ENCODE measurements at regions not wholly inside any gene's neighbourhood (a gene's known extent, or its start where the extent isn't known, plus 50 kb on each side); places are given as distances from the start of the nearest gene placed in this dataset.

DNA sequence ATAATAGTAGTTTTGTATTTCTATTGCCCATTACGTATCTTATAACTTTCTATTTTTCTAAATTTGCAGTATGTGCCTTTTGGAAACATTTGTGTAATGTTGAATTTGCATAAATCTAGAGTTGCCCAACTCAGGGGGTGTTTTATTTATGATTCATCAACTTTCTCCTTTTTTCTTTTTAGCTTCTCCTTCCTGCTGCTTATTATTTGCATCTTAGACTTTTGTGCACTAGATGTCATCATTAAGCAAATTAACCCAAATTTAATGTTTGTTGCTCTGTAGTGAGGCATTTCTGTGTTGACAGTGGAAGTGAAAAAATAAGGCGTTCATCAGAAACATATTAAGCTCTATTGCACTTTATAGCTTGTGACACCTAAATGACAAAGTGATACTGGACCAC, 56.2 kb upstream of the ZBED5 start:
- Histone ChIP-seq H2BK120ac (replicated peaks; ENCODE audit: low read depth, low read length) (no peak overlapping the region), H3K56ac (replicated peaks; ENCODE audit: insufficient read length, low read depth, low read length) (no peak overlapping the region), H3K23me2 (ENCODE audit: low read depth, low read length) (peaks cover 2% of the 10 kb centered on the region; the same call in 1 of the 2 replicates), H2AK5ac (ENCODE audit: low read depth, low read length) (no peak overlapping the region), H2BK12ac (ENCODE audit: low read depth, low read length) (no peak overlapping the region), H4K5ac (ENCODE audit: insufficient read length, low read depth, low read length) (no peak overlapping the region), H3K14ac (ENCODE audit: insufficient read length) (no peak overlapping the region), H2BK20ac (ENCODE audit: low read length) (no peak overlapping the region), H2BK5ac (ENCODE audit: low read depth, low read length) (no peak overlapping the region), H3K27me3 (replicated peaks in 1 of 4; ENCODE audit: control insufficient read depth in 3 of 4, extremely low read depth in 1 of 4, insufficient read depth in 3 of 4, low read length in 3 of 4) (no peaks in the 10 kb centered on the region), H4K20me1 (replicated peaks in 1 of 2; ENCODE audit: control insufficient read depth in 1 of 2, insufficient read depth in 2 of 2, low read length in 2 of 2) (no peaks in the 10 kb centered on the region), H3K36me3 (ENCODE audit: control insufficient read depth in 2 of 4, insufficient read depth in 4 of 4, low read length in 3 of 4) (no peaks in the 10 kb centered on the region), H3K79me1 (ENCODE audit: low read depth, low read length) (no peaks in the 10 kb centered on the region), H3K9ac (replicated peaks in 1 of 4; ENCODE audit: extremely low read depth in 1 of 4, low read depth in 3 of 4, low read length in 3 of 4) (no peak overlapping the region), H3K18ac (ENCODE audit: extremely low read depth, low read length) (no peak overlapping the region), H3K4ac (replicated peaks; ENCODE audit: insufficient read length, low read depth, low read length) (no peak overlapping the region), H2AFZ (ENCODE audit: low read length) (no peak overlapping the region), H3K27ac (ENCODE audit: low read depth, low read length) (no peak overlapping the region), H3K4me3 (ENCODE audit: extremely low read depth in 1 of 4, insufficient read depth in 2 of 4, low read depth in 3 of 4, low read length in 4 of 4) (no peak overlapping the region), H3K79me2 (ENCODE audit: control insufficient read depth in 1 of 2, insufficient read depth in 2 of 2, low read length in 2 of 2) (no peaks in the 10 kb centered on the region), H3K4me2 (ENCODE audit: insufficient read depth in 1 of 2, low read depth in 2 of 2, low read length in 2 of 2) (no peak overlapping the region), H4K8ac (ENCODE audit: extremely low read depth, insufficient read depth, low read length) (no peak overlapping the region), H3K4me1 (replicated peaks in 1 of 4; ENCODE audit: control insufficient read depth in 3 of 4, insufficient read depth in 4 of 4, low read length in 3 of 4) (peaks cover 0 to 11% (median under 1%) of the 10 kb centered on the region in 4 experiments; a peak in 1 of 7 replicates), H4K91ac (replicated peaks; ENCODE audit: insufficient read length, low read length) (no peak overlapping the region), H3K9me3 (ENCODE audit: insufficient read depth in 2 of 2, low read depth in 1 of 2, low read length in 1 of 2) (peaks cover 11 to 13% of the 10 kb centered on the region in 2 experiments), H3K23ac (ENCODE audit: insufficient read length) (no peak overlapping the region), H2BK15ac (ENCODE audit: low read length) (no peak overlapping the region)
- FAIRE-seq, result no peak
- 88% methylated on average over 2 of the region's 2 CpGs; no CpG with 5 or more reads in 1 of the 2 experiments for WGBS, 2 experiments (ENCODE audit: extremely low coverage in 1 of 2, insufficient coverage in 1 of 2, insufficient read length in 1 of 2, insufficient replicate concordance in 2 of 2, low coverage in 1 of 2, low lambda C conversion rate in 2 of 2, missing lambda C conversion rate in 1 of 2)
- no peak for DNase-seq (ENCODE audit: low read depth in 1 of 2, low spot score in 2 of 2)
- ChIA-PET POLR2A (ENCODE audit: partially characterized antibody) (interaction anchor here (1.2 kb wide), 1 partner anchor 65 kb away, joined by 3 read pairs; no protein-coding TSS in a partner anchor), CTCF (ENCODE audit: partially characterized antibody) (interaction anchor here (0.6 to 2.3 kb wide), 7 partner anchors 11 to 124 kb away, joined by 3 to 8 read pairs (median 3); no protein-coding TSS in a partner anchor)
- no peak for TF ChIP-seq RXRA (IDR thresholded peaks at IDR 0.05; ENCODE audit: insufficient read depth, low read depth, low read length)
- TF ChIP-seq NRF1 (IDR thresholded peaks at IDR 0.05; ENCODE audit: low read depth, low read length), result no peak
- TF ChIP-seq HDAC2 (IDR thresholded peaks at IDR 0.05; ENCODE audit: borderline replicate concordance in 1 of 2, low read depth in 2 of 2, low read length in 2 of 2), result no peak
- TF ChIP-seq FOSL1 (IDR thresholded peaks at IDR 0.05; ENCODE audit: insufficient read depth, low read depth, low read length), result no peak
- no peak for TF ChIP-seq CBX8 (IDR thresholded peaks at IDR 0.05; ENCODE audit: borderline replicate concordance, low read depth, low read length)
- no peak for TF ChIP-seq RAD21 (IDR thresholded peaks at IDR 0.05 in 1 of 2, conservative IDR thresholded peaks at IDR 0.05 in 1 of 2; ENCODE audit: low read depth in 2 of 2, low read length in 2 of 2)
- TF ChIP-seq BACH1 (IDR thresholded peaks at IDR 0.05; ENCODE audit: low read length), result no peak
- TF ChIP-seq KDM5A (IDR thresholded peaks at IDR 0.05; ENCODE audit: low read length), result no peak

Data from H1 (cell line).